ENCODE measurements at regions not wholly inside any gene's neighbourhood (a gene's known extent, or its start where the extent isn't known, plus 50 kb on each side); places are given as distances from the start of the nearest gene placed in this dataset.

DNA sequence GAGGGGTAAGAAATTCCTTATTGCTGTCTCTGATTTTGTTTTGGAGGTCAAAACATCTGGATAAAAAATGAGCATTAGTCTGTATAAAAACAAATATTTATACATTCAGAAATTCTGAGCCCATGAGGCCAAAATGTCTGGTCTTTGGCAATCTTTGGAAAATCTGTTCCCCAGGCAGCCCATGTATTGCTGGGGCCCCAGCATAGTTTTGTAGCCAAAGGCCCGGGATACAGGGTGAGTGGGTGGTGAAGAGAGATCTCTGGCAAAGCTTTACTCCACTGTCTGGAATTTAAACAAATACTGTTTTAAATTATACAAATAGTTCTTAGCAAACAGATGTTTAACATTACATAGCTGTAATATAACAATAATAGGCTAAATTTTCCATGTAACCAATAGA is 134.7 kb upstream of the GALNT17 start:
- TF ChIP-seq, protein P1, sequence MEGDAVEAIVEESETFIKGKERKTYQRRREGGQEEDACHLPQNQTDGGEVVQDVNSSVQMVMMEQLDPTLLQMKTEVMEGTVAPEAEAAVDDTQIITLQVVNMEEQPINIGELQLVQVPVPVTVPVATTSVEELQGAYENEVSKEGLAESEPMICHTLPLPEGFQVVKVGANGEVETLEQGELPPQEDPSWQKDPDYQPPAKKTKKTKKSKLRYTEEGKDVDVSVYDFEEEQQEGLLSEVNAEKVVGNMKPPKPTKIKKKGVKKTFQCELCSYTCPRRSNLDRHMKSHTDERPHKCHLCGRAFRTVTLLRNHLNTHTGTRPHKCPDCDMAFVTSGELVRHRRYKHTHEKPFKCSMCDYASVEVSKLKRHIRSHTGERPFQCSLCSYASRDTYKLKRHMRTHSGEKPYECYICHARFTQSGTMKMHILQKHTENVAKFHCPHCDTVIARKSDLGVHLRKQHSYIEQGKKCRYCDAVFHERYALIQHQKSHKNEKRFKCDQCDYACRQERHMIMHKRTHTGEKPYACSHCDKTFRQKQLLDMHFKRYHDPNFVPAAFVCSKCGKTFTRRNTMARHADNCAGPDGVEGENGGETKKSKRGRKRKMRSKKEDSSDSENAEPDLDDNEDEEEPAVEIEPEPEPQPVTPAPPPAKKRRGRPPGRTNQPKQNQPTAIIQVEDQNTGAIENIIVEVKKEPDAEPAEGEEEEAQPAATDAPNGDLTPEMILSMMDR (IDR thresholded peaks at IDR 0.05): no peak
- TF ChIP-seq POLR2AphosphoS5 (IDR thresholded peaks at IDR 0.05; ENCODE audit: insufficient read depth in 1 of 2, low read depth in 1 of 2) (no peak), POLR2A (IDR thresholded peaks at IDR 0.05) (no peak)

Measured in vagina (tissue), 2 donors.